Stimulated activated CD8-positive, alpha-beta memory T cell treated with anti-CD3 and anti-CD28 coated beads, Interleukin-7, amount 100 ng/mL, for 1 hour (primary cell): ENCODE measurements at regions not wholly inside any gene's neighbourhood (a gene's known extent, or its start where the extent isn't known, plus 50 kb on each side); places are given as distances from the start of the nearest gene placed in this dataset.

Source experiments
- DNase-seq, 2 donors: peaks; one replicate each; pipeline ENCODE4 v3.0.0-alpha.2; 2020; ENCODE audit warnings: low read depth in 2 of 2

DNA sequence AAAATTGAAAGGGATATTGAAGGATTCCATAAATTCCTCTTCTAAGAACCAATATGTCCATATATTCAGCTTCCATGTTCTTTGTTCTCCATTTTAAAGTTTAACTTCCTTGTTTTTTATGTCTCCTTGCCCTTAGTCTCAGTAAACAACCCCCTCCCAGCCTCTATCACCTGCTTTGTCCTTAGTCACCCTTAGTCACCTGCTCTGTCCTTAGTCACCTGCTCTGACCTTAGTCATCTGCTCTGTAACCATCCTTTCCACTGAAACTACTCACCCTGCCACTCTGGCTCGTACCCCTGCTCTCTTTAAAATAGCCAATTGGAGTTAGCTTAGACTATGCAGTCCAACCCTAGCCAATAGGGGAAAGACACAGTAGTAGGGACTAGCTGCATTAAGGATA, 136.2 kb upstream of the TMEM106B start:
- DNase-seq = no peak

DNA sequence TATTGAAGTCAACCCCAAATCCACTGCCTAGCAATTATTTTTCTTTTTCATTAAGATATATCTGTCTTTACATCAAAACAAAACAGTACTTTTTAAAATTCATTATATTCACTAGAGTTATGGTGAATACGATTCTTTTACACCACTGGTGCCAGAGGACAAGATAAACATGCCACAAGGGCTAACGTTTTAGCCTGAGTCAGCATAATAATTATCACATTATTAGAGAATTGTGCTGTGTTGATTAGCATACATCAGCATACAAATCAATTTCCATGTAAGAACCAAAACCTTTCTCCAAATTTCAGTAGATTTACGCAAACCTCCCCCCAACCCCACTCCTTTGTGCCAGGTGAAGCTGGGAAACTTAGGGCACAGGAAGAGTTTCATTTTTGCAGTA, 131.1 kb upstream of the TMEM106B start:
- DNase-seq = no peak

DNA sequence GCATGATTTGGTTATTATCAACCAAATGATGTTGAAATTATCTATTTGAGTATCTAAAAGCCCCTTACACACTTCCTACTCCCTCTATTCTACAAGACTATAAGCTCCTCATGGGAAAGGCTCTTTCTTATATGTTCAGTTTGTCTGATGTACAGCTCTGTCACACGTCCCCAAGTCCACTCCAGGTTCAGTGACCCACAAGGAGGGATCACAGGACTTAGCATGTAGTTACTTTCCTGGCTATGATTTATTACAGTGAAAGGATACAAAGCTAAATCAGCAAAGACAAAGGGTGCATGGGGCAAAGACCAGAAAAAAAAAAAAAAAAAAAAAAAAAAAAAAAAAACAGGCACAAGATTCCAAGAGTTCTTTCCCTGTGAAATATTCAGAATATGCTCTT, 125.6 kb upstream of the TMEM106B start:
- no peak for DNase-seq

DNA sequence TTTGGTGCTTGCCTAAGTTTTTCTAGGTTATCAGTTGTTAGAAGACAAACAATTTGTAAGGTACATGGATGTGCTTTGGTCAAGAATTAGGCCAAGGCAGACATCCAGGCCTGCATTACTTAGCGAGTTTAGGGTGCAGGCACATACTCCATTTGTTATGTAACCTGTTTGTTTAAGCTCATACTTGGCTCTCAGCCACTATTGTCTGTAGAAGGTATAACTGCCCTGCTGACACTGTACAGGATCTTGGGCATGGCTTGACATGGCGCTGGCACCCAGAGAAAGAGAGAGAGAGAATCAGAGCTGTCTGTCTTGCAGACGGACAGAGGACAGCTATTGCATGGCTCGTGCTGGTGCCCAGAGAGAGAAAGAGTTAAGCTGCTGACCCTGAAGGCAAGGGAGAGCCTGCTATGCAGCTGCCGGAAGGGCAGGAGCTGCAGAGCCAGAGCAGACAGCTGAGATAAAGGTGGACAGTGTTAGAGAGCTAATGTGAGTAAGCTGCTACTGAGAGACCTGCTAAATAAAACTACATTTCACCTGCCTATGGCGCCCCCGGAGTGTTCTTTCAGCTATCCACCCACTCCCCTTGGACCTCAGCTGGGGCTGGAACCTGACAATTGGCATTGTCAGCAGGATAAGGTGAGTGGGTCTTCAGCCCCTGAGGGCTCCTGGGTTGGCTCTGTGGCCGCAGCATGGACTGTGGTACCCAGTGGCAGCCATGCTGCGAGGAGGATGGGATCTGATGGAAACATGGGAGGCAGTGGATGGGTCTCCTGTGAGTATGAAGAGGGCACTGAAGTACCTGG, 120.9 kb upstream of the TMEM106B start:
- DNase-seq = no peak

DNA sequence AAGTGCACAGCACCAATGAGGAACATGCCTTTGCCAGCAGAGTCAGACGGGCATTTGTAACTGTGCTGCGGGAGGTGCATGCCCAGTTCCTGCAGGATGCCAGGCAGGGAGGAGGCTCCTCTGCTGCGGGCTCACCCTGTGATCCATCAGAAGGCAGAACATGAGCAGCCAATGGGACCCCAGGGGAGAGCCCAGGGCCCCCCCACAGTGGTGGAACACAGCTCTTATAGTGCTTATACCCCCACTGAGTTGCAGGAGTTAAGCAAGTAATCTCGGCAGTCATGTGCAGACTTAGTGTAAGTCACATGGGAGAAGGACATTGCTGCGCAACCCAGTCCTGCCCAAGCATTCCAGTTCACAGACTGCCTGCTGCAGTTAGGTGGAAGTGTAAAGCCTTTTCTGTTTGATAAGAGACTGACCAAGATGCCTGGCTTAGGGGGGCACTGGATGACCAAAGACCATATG, 120.3 kb upstream of the TMEM106B start:
- no peak for DNase-seq

DNA sequence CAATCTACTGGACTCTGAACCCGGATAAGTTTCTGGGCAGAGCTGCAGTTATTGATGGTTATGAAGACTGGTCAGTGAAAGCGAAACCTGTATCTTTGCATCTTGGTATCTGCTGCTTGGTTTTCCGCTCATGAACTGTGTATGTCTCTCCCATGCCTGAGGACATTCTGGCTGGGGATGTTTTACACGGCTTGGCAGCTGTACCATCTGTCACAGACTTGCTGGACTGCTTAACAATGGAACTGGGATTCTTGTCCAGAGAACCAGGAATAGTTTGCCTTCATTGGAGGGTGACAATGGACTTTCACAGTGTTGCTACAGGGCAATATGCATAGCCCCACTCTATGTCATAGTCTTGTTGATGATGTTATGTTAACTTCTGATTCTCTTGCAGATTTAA, 119.9 kb upstream of the TMEM106B start:
- DNase-seq = no peak

DNA sequence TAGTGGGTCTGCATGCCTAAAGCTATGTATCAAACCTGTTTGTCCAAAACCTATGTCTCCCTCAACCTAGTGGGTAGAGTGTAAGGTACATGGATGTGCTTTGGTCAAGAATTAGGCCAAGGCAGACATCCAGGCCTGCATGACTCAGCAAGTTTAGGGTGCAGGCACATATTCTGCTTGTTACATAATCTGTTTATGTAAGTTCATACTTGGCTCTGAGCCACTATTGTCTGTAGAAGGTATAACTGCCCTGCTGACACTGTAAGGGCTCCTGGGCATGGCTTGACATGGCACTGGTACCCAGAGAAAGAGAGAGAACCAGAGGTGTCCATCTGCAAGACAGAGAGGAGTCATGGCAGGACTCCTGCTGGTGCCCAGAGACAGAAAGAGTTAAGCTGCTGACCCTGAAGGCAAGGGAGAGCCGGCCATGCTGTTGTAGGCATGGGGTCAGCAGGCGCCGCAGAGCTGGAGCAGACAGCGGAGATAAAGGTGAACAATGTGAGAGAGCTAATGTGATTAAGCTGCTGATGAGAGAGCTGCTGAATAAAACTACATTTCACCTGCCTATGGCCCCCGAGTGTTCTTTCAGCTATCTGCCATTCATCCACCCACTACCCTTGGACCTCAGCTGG, 118.5 kb upstream of the TMEM106B start:
- DNase-seq = no peak

DNA sequence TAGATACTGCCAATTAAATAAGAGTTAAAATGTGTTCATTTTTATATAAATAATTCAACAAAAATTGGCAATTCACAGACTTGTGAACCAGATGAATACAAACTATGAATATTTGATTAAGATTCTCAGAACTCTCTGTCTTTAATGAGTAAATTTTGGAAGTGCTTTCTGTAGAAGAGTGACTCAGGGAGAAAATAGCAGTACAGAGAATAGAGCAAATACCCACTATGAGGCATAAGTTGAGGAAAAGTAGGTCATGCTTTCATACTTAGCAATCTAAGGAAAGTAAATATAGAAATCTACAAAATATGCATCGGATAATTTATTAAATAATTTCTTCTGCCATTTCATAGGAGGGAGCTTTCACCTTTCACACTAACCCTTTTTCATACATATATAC, 117.7 kb upstream of the TMEM106B start:
- no peak for DNase-seq

DNA sequence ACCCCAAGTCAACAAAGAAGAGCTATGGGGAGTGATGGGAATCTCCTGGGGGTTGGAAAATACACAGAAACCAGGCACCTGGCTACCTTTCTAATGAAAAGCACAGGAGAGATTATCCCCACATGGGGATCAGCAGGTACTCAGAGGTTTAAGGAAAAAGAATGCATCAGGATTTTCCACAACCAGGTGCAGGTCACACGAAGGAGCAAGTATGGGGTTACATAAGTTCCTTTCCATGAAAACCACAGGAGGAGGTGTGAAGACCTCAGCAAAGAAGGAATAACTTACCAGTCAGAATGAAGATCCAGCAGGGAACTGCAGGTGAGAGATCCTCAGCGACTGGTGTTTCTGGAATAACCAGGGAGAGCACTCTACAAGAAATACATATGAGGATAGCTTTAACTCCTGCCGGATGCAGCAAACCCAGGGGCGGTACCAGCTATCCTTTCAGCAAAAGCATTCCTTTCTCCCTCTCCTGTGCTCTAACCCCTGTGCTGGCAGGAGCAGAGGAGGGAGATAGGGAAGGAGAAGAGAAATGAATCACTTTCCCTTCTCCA, 116.7 kb upstream of the TMEM106B start:
- no peak for DNase-seq

DNA sequence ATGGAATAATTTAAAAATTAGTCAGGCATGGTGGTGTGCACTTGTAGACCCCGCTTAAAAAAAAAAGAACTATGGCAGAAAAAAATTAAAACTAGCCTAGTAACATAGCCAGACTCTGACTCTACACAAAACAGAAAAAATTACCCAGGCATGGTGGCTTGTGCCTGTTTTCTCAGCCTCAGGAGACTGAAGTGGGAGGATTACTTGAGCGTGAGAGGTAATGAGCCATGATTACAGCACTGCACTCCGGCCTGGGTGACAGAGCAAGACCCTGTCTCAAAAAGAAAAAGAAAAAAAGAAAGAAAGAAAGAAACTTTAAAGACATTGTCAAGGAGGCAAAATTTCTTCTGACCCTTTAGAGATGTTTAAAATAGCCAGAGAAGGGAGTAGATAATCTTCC, 109.0 kb upstream of the TMEM106B start:
- no peak for DNase-seq

DNA sequence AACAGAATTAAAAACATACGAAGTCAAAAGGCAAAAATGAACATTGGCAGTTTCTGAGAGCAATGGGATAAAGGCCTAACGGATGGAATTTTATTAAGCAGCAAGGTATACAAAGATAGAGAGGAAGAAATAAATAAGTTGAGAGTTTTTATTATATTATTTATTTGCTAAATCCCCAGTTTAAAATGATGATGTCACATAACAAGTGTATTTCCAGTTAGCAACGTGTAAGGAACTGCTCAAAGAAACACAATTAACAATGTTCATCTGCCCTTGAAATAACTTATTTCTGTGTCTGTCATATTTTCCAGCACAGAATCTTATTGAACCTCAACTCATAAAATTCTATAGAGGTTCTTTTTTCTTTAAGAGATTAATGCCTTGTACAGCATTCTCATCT, 108.6 kb upstream of the TMEM106B start:
- DNase-seq = no peak

DNA sequence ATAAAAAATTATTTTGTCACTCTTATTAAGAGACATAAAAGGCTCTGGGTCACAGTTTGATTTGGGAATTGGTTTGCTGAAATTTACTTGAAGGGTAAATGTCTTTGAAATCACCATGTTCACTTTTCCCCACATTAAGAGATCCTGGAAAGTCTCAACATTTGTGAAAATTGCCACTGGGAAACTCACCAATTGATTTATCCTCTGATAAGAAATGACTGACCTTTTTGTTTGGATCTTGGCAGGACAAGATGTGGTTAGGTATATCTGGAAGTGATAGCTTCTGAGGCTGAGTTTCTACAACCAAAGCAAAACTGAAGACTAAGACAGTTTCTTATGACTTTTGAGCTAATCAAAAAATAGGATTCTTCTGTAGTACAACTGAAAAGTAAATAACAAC, 107.1 kb upstream of the TMEM106B start:
- DNase-seq = no peak

DNA sequence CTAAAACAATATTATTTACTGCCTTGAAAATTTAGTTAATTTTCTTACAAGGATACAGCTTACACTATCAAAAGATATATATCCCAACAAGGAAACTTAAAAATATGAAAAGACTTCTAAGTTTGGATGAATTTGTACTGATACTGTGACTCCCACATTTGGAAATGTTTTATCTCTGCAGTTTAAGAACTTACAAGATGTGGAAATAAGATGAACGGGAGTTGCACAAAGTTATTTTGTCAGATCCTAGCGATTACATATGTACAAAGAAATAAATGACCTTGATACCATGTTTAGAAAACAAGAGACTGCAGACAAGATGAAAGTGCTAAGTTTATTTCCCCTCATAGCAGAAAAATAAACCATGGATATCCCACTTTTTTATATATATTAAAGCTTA, 103.7 kb upstream of the TMEM106B start:
- DNase-seq = no peak

DNA sequence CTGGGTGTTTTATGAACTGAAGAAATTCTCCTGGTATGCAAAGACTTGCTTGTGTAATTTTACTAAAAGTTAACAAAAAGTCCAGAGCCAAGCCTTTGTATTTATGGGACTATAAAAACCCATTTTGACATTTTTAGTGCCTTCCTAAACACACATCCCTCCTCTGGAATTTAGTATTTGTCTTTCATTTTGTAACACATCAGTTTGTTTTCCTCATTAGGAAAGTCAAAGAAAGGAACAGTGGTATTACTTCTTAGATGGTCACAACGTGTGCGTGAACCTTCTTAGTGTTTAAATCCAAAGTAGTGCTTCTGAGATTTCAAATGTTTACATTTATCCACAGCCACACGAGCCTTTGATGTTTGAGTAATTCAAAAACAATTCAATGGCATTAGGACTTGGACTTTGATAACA, 103.2 kb upstream of the TMEM106B start:
- no peak for DNase-seq

DNA sequence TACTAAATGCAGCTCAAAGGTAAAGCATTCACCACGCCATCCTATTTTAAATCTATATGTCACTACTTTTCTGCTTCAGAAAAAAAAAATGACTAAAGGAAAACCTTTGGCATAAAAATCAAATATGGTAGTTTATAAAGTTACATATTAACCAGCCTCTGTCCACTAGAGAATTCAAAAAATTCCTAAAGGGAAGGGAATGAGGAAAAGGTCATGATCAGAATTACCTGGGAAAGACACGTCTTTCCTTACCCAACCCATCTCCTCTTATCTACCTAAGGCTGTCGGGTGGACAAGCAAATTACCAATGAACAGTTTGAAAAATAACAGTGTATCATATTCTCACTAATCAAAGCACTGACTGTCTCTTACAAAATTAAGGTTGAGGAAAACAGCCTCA, 100.7 kb upstream of the TMEM106B start:
- DNase-seq = no peak

DNA sequence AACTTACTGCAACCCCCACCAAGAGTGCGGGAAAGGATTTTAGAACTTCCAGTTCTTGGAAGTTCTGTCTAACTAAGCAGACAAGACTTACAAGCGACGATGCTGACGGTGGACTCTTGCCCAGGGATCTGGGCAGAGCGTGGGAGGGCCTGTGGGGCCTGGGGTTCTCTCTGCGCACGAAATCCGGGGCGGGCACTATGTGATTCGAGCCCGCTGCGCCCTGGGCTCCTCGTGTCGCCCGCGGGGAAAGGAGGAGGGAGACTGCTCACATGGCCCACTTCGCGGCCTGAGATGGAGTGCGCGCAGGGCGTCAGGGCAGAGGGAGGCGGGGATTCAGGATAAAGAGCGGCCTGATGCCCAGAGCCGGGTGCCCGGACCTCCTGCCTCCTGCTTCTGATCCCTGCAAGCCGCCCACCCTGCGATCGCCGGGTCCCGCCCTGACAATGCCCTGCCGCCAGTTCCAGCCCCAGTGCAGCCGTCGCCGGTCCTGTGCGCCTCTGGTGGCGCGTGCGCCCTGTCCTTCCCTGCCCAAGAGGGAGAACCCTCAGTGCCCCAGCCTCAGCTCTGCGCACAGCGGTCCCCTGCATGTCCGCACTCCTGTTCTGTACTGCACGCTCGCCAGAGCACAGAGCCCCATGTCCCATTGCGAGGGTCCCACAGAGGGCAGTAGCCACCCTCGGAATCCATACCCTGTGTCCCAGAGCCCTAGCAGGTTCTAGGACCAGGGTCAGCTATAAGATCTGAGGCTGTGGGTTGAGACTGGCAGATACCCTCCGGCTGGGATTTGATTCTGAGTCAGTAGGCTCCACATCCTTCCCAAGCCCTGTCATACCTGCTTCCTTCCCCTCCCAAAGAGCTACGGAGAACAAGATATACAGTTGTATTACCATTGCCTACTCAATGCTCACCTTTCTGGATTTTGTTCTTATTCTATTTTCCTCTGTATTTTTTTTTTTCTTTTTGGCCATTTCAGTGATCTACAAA, 99.4 kb upstream of the TMEM106B start:
- DNase-seq = no peak

DNA sequence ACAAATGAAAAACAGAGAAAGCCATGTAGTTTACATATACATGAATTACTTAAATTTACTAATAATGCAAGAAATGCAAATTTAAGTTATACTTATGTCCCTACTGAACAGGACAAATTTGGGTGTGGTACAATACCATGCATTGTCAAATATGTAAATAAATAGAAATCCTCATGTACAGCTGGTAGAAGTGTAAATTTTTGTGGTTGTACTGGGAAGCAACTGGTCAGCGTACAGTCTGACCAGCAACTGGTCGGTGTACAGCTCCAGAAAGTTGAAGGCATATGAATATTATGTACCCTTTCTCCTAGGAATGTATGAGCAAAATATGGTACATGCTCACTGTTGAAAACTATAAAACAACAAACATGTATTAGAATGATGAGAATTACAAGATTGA, 93.9 kb upstream of the TMEM106B start:
- no peak for DNase-seq

DNA sequence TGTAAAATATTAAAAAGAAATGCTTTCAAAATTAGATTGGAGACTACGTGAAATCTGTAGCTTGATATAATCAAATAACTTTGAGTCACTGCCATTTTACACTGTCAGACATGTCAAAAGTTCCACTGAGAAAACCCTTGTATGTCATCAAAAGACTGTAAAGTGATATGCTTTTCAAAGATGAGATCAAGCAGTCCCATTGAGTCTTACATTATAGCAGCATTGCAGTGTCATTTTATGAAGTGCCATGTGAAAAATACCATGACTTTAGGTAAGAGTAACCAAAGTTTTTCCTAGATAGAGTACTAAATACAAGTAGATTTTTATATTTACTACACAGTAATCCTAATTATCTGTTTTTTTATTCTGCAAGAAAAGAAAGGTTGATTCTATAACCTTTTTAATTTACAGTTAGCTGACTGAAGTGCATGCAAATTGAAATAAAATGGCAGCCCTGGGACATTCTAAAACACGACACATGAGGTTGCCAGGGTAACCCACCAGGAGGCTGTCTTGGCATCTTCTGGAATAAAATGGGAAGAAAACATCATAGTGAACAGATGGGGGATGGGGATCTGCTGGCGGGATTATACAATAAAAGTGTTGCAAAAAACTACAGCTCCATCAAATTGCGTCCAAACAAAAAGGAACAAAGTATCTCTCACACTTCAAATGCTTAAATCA, 91.3 kb upstream of the TMEM106B start:
- no peak for DNase-seq

DNA sequence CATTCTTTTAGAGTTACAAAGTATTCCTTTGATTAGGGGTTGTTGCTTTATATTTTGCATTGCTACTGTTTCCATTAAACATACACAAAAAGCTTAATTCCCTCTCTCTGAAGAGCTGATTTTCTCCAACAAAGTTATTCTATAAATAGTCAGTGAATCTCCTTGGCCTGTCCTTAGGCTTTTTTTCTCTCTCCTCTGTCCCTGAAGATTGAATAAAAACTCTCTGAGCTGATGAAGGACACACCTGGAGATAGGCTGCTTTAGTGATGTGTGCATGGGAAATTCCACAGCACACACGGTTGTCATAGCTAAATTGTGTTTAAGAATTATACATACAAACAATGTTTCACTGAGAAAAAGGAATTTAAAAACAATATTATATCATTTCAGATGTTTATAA, 90.5 kb upstream of the TMEM106B start:
- no peak for DNase-seq

DNA sequence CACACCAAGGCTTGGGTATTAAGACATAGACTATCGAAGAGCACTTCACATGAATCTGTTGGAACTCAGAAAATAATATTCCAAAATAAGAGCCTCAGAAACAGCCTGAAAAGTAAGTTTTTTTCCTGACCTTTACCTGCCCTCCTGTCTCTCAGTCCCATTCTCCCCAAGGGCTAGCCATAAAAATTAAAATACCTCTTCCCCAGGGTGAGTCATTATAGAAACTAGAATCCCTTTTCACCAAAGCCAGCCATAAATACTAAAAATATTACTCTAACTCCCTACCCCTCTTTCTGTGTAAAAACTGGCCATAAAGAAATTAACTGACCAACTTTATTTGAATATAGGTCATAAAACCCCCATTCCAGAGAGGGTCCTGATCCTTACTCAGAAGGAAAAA, 87.9 kb upstream of the TMEM106B start:
- no peak for DNase-seq

DNA sequence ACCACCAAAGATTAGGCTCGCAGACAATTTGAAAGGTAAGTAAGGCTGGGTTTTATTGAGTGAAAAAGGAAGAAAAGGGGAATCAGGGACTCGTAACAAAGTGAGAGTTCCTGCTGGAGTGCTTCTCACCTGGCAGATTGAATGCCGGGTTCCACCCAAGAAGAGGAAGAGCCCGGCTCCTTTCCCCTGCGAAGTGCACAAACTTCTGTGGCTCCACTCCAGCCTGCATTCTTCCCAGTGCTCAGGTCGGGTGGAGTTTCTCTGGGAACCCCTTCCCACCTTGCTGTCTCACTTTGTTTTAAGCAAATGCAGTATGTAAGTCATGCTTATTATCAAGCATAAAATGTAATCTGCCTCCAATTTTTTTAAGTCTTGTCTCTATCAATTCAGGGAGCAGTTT, 87.1 kb upstream of the TMEM106B start:
- no peak for DNase-seq
